ENCODE measurements at regions not wholly inside any gene's neighbourhood (a gene's known extent, or its start where the extent isn't known, plus 50 kb on each side); places are given as distances from the start of the nearest gene placed in this dataset.

GRCh38 chr1:22222723-22223122 lies 79.8 kb upstream of the WNT4 start:
- no peak overlapping the region for H3K4me2 ChIP-seq (replicated peaks; ENCODE audit: extremely low read depth, low read length, poor library complexity, severe bottlenecking)
- no peaks in the 10 kb centered on the region for H3K79me2 ChIP-seq (ENCODE audit: insufficient read depth, low read length)
- intact Hi-C loops (cut with micrococcal nuclease) = no loop called here
- TF ChIP-seq, protein P1, sequence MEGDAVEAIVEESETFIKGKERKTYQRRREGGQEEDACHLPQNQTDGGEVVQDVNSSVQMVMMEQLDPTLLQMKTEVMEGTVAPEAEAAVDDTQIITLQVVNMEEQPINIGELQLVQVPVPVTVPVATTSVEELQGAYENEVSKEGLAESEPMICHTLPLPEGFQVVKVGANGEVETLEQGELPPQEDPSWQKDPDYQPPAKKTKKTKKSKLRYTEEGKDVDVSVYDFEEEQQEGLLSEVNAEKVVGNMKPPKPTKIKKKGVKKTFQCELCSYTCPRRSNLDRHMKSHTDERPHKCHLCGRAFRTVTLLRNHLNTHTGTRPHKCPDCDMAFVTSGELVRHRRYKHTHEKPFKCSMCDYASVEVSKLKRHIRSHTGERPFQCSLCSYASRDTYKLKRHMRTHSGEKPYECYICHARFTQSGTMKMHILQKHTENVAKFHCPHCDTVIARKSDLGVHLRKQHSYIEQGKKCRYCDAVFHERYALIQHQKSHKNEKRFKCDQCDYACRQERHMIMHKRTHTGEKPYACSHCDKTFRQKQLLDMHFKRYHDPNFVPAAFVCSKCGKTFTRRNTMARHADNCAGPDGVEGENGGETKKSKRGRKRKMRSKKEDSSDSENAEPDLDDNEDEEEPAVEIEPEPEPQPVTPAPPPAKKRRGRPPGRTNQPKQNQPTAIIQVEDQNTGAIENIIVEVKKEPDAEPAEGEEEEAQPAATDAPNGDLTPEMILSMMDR (IDR thresholded peaks at IDR 0.05) = no peak
- Mint-ChIP-seq H3K27me3 (ENCODE audit: low read depth in 3 of 3) (peaks cover 2 to 15% (median 9%) of the 10 kb centered on the region in 3 donors), H3K4me3 (no peak overlapping the region), H3K4me1 (no peaks in the 10 kb centered on the region), H3K9me3 (peaks cover 0 to 3% (median 0%) of the 10 kb centered on the region in 7 donors), H3K27ac (no peak overlapping the region), H3K36me3 (no peaks in the 10 kb centered on the region)
- H2AFZ ChIP-seq (ENCODE audit: insufficient read depth, low read depth, low read length, poor library complexity, severe bottlenecking) = no peak overlapping the region
- H3K27ac ChIP-seq (ENCODE audit: low read depth in 1 of 2, low read length in 2 of 2) = no peak overlapping the region
- H3K9ac ChIP-seq (ENCODE audit: insufficient read depth, low read length, poor library complexity, severe bottlenecking) = no peak overlapping the region
- no peak overlapping the region for H3K4me3 ChIP-seq (replicated peaks in 1 of 3; ENCODE audit: low read depth in 2 of 3, low read length in 3 of 3)
- no peaks in the 10 kb centered on the region for H4K20me1 ChIP-seq (ENCODE audit: insufficient read depth, low read length)
- no peaks in the 10 kb centered on the region for H3K9me3 ChIP-seq (replicated peaks in 1 of 2; ENCODE audit: control insufficient read depth in 1 of 2, insufficient read depth in 1 of 2, low read length in 2 of 2)
- 85% methylated on average over 6 of the region's 9 CpGs for WGBS (ENCODE audit: insufficient coverage)
- H3K36me3 ChIP-seq (replicated peaks in 1 of 2; ENCODE audit: control insufficient read depth in 1 of 2, insufficient read depth in 2 of 2, low read length in 2 of 2) = no peaks in the 10 kb centered on the region
- no peaks in the 10 kb centered on the region for H3K27me3 ChIP-seq (ENCODE audit: control insufficient read depth in 2 of 2, insufficient read depth in 2 of 2, low read length in 2 of 2)
- no peak for DNase-seq
- no peaks in the 10 kb centered on the region for H3K4me1 ChIP-seq (ENCODE audit: control insufficient read depth in 1 of 2, insufficient read depth in 2 of 2, low read length in 2 of 2)

GRCh38 chr1:22223176-22223575 lies 80.3 kb upstream of the WNT4 start:
- intact Hi-C loops (cut with micrococcal nuclease) = no loop called here
- DNase-seq = no peak
- Mint-ChIP-seq H3K27me3 (ENCODE audit: low read depth in 3 of 3) (peaks cover 2 to 15% (median 9%) of the 10 kb centered on the region in 3 donors), H3K4me3 (no peak overlapping the region), H3K9me3 (peaks cover 0 to 3% (median 0%) of the 10 kb centered on the region in 7 donors), H3K36me3 (no peaks in the 10 kb centered on the region), H3K27ac (no peak overlapping the region), H3K4me1 (no peaks in the 10 kb centered on the region)
- Histone ChIP-seq H3K9ac (ENCODE audit: insufficient read depth, low read length, poor library complexity, severe bottlenecking) (no peak overlapping the region), H3K4me2 (replicated peaks; ENCODE audit: extremely low read depth, low read length, poor library complexity, severe bottlenecking) (no peak overlapping the region), H3K36me3 (replicated peaks in 1 of 2; ENCODE audit: control insufficient read depth in 1 of 2, insufficient read depth in 2 of 2, low read length in 2 of 2) (no peaks in the 10 kb centered on the region), H4K20me1 (ENCODE audit: insufficient read depth, low read length) (no peaks in the 10 kb centered on the region), H3K27me3 (ENCODE audit: control insufficient read depth in 2 of 2, insufficient read depth in 2 of 2, low read length in 2 of 2) (no peaks in the 10 kb centered on the region), H3K4me1 (ENCODE audit: control insufficient read depth in 1 of 2, insufficient read depth in 2 of 2, low read length in 2 of 2) (no peaks in the 10 kb centered on the region), H3K4me3 (replicated peaks in 1 of 3; ENCODE audit: low read depth in 2 of 3, low read length in 3 of 3) (no peak overlapping the region), H3K9me3 (replicated peaks in 1 of 2; ENCODE audit: control insufficient read depth in 1 of 2, insufficient read depth in 1 of 2, low read length in 2 of 2) (no peaks in the 10 kb centered on the region), H3K27ac (ENCODE audit: low read depth in 1 of 2, low read length in 2 of 2) (no peak overlapping the region), H2AFZ (ENCODE audit: insufficient read depth, low read depth, low read length, poor library complexity, severe bottlenecking) (no peak overlapping the region), H3K79me2 (ENCODE audit: insufficient read depth, low read length) (no peaks in the 10 kb centered on the region)
- TF ChIP-seq, protein P1 (IDR thresholded peaks at IDR 0.05) = no peak
- 81% methylated on average over 6 of the region's 6 CpGs for WGBS (ENCODE audit: insufficient coverage)

All from CD14-positive monocyte (primary cell).